ENCODE measurements at regions not wholly inside any gene's neighbourhood (a gene's known extent, or its start where the extent isn't known, plus 50 kb on each side); places are given as distances from the start of the nearest gene placed in this dataset.

GRCh38 chr13:106295971-106296370 is 239.5 kb downstream of the EFNB2 start:
- no peak for DNase-seq

- DNase-seq: no peak
Measured at GRCh38 chr13:106291006-106291405, 244.5 kb downstream of the EFNB2 start.

- no peak for DNase-seq
Measured at GRCh38 chr13:106287351-106287750, 248.1 kb downstream of the EFNB2 start.

- DNase-seq: no peak
Measured at GRCh38 chr13:106286811-106287210, 248.7 kb downstream of the EFNB2 start.

GRCh38 chr13:106284358-106284757 is 251.1 kb downstream of the EFNB2 start:
- no peak for DNase-seq

GRCh38 chr13:106281426-106281825 is 254.0 kb downstream of the EFNB2 start:
- no peak for DNase-seq

GRCh38 chr13:106277484-106278154 is 257.8 kb downstream of the EFNB2 start:
- DNase-seq: no peak

GRCh38 chr13:106276876-106277275 is 258.6 kb downstream of the EFNB2 start:
- no peak for DNase-seq

GRCh38 chr13:106275446-106276032 is 259.9 kb downstream of the EFNB2 start:
- DNase-seq: no peak

- no peak for DNase-seq
Measured at GRCh38 chr13:106274551-106275203, 260.8 kb downstream of the EFNB2 start.

- no peak for DNase-seq
Measured at GRCh38 chr13:106263801-106264200, 271.7 kb downstream of the EFNB2 start.

GRCh38 chr13:106262886-106263285 is 272.6 kb downstream of the EFNB2 start:
- DNase-seq: no peak

GRCh38 chr13:106261450-106261849 is 274.0 kb downstream of the EFNB2 start:
- no peak for DNase-seq

- DNase-seq: no peak
Measured at GRCh38 chr13:106260352-106260751, 275.1 kb downstream of the EFNB2 start.

GRCh38 chr13:106259928-106260327 is 275.5 kb downstream of the EFNB2 start:
- no peak for DNase-seq

GRCh38 chr13:106246666-106247188 is 288.7 kb downstream of the EFNB2 start:
- DNase-seq: no peak

GRCh38 chr13:106246242-106246641 is 289.2 kb downstream of the EFNB2 start:
- DNase-seq: no peak

GRCh38 chr13:106243011-106243565 is 292.4 kb downstream of the EFNB2 start:
- no peak for DNase-seq

GRCh38 chr13:106241974-106242953 is 293.2 kb downstream of the EFNB2 start:
- no peak for DNase-seq

GRCh38 chr13:106238690-106239089 is 296.8 kb downstream of the EFNB2 start:
- no peak for DNase-seq

- DNase-seq: no peak
Measured at GRCh38 chr13:106234636-106235035, 300.8 kb downstream of the EFNB2 start.

GRCh38 chr13:106233134-106233735 is 302.2 kb downstream of the EFNB2 start:
- no peak for DNase-seq
